ENCODE measurements at regions not wholly inside any gene's neighbourhood (a gene's known extent, or its start where the extent isn't known, plus 50 kb on each side); places are given as distances from the start of the nearest gene placed in this dataset.

GRCh38 chr16:17812771-17813170 is 342.0 kb upstream of the XYLT1 start:
- no peak overlapping the region for H3K4me3 ChIP-seq
- H3K27ac ChIP-seq, result no peak overlapping the region
- intact Hi-C loops (cut with DNase I), result no loop called here
- no peaks in the 10 kb centered on the region for H3K9me3 ChIP-seq
- no peaks in the 10 kb centered on the region for H3K4me1 ChIP-seq (ENCODE audit: insufficient read depth)
- WGBS, 3 donors, result 94 to 100% (median 95%) methylated on average over 1 of the region's 1 CpG
- H3K36me3 ChIP-seq, result no peaks in the 10 kb centered on the region
- TF ChIP-seq EP300 (IDR thresholded peaks at IDR 0.05), result no peak
- TF ChIP-seq POLR2A (IDR thresholded peaks at IDR 0.05), result no peak
- TF ChIP-seq, protein P1, sequence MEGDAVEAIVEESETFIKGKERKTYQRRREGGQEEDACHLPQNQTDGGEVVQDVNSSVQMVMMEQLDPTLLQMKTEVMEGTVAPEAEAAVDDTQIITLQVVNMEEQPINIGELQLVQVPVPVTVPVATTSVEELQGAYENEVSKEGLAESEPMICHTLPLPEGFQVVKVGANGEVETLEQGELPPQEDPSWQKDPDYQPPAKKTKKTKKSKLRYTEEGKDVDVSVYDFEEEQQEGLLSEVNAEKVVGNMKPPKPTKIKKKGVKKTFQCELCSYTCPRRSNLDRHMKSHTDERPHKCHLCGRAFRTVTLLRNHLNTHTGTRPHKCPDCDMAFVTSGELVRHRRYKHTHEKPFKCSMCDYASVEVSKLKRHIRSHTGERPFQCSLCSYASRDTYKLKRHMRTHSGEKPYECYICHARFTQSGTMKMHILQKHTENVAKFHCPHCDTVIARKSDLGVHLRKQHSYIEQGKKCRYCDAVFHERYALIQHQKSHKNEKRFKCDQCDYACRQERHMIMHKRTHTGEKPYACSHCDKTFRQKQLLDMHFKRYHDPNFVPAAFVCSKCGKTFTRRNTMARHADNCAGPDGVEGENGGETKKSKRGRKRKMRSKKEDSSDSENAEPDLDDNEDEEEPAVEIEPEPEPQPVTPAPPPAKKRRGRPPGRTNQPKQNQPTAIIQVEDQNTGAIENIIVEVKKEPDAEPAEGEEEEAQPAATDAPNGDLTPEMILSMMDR (IDR thresholded peaks at IDR 0.05), result no peak
- DNase-seq, result no peak
- no peaks in the 10 kb centered on the region for H3K27me3 ChIP-seq

DNA sequence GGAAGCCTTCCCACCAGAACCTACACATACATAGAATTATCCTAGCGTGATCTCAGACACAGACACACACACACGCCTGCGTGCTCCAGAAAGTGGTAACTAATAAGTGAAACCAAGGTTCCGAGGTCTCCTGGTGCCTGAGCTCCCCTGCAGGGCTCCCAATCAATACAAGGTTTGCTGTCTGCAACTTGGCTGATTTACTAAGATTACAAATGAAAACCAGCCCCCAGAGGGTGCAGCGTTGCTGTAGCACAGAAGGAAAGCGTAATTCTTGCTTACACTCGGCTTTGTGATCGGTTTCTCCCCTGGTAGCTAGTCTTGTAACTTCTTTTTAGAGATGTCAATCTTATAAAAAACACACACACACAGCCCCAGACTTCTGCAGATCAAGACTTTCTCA is 334.1 kb upstream of the XYLT1 start:
- H3K27ac ChIP-seq, result no peak overlapping the region
- no peaks in the 10 kb centered on the region for H3K36me3 ChIP-seq
- WGBS, 3 donors, result 33 to 66% (median 37%) methylated on average over 8 of the region's 8 CpGs
- no peaks in the 10 kb centered on the region for H3K9me3 ChIP-seq
- no peak for TF ChIP-seq POLR2A (IDR thresholded peaks at IDR 0.05)
- no peak for TF ChIP-seq EP300 (IDR thresholded peaks at IDR 0.05)
- TF ChIP-seq, protein P1 (IDR thresholded peaks at IDR 0.05), result no peak
- intact Hi-C loops (cut with DNase I), result no loop called here
- no peaks in the 10 kb centered on the region for H3K4me1 ChIP-seq (ENCODE audit: insufficient read depth)
- no peak for DNase-seq
- H3K27me3 ChIP-seq, result no peaks in the 10 kb centered on the region
- no peak overlapping the region for H3K4me3 ChIP-seq

GRCh38 chr16:17803625-17804410 is 333.1 kb upstream of the XYLT1 start:
- intact Hi-C loops (cut with DNase I), result no loop called here
- Histone ChIP-seq H3K9me3 (no peaks in the 10 kb centered on the region), H3K27me3 (no peaks in the 10 kb centered on the region), H3K4me3 (no peak overlapping the region), H3K4me1 (ENCODE audit: insufficient read depth) (no peaks in the 10 kb centered on the region), H3K36me3 (no peaks in the 10 kb centered on the region), H3K27ac (no peak overlapping the region)
- TF ChIP-seq POLR2A (IDR thresholded peaks at IDR 0.05) (no peak), EP300 (IDR thresholded peaks at IDR 0.05) (no peak)
- TF ChIP-seq, protein P1 (IDR thresholded peaks at IDR 0.05), result no peak
- 45 to 59% (median 45%) methylated on average over 5 of the region's 5 CpGs for WGBS, 3 donors
- DNase-seq, result no peak

DNA sequence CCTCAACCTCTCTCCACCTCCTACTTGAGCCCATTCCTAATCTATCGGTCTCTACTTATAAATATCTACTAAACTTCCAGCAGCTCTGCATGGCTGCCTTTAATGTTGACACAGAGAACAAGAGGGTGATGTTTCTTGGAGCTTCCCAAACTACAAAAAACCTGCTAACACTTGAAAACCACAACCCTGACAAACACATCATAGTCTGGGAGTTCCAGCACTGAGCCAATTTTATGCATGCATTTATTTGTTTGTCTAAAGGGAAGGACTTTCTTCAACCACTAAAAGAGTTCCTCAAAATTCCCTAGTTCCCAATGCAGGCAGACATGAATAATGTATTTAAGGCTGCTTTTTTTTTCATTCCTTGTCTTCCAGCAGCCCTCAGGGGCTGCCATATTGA is 331.8 kb upstream of the XYLT1 start:
- no peak overlapping the region for H3K27ac ChIP-seq
- no peaks in the 10 kb centered on the region for H3K4me1 ChIP-seq (ENCODE audit: insufficient read depth)
- no peak overlapping the region for H3K4me3 ChIP-seq
- no peaks in the 10 kb centered on the region for H3K36me3 ChIP-seq
- 56 to 78% (median 69%) methylated on average over 1 of the region's 1 CpG for WGBS, 3 donors
- no peaks in the 10 kb centered on the region for H3K27me3 ChIP-seq
- intact Hi-C loops (cut with DNase I), result no loop called here
- TF ChIP-seq, protein P1 (IDR thresholded peaks at IDR 0.05), result no peak
- TF ChIP-seq POLR2A (IDR thresholded peaks at IDR 0.05), result no peak
- H3K9me3 ChIP-seq, result no peaks in the 10 kb centered on the region
- DNase-seq, result no peak

Data from ovary (tissue), 7 donors.